ENCODE measurements at regions not wholly inside any gene's neighbourhood (a gene's known extent, or its start where the extent isn't known, plus 50 kb on each side); places are given as distances from the start of the nearest gene placed in this dataset.

- no peak for TF ChIP-seq GATA3 (IDR thresholded peaks at IDR 0.05; ENCODE audit: low read depth, low read length)
These were observed 237.8 kb upstream of the THSD7B start for GRCh38 chr2:136527560-136527959.

- TF ChIP-seq GATA3 (IDR thresholded peaks at IDR 0.05; ENCODE audit: low read depth, low read length), result no peak
- no peak for TF ChIP-seq GATA2 (IDR thresholded peaks at IDR 0.05; ENCODE audit: low read depth, low read length)
These were observed 242.6 kb upstream of the THSD7B start for GRCh38 chr2:136522724-136523123.

DNA sequence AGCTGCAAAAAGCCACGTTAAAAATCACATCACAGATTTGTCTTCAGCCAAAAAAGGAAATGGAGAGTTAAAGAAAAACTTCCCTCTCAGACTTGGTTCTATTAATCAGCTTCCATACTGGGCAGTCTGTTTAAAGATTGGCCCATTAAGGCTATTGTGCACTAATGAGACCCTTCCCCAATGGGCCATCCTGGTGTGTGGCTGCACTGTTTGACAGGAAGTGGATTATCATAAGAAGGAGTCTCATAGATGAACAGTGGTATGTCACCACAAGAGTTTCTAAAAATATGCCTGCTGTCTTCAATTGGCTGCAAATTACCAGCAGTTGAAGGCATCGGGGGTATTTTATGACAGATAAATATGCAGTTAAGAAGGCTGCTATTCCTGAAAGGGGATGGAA, 247.6 kb upstream of the THSD7B start:
- TF ChIP-seq GATA2 (IDR thresholded peaks at IDR 0.05; ENCODE audit: low read depth, low read length) (no peak), GATA3 (IDR thresholded peaks at IDR 0.05; ENCODE audit: low read depth, low read length) (no peak)

DNA sequence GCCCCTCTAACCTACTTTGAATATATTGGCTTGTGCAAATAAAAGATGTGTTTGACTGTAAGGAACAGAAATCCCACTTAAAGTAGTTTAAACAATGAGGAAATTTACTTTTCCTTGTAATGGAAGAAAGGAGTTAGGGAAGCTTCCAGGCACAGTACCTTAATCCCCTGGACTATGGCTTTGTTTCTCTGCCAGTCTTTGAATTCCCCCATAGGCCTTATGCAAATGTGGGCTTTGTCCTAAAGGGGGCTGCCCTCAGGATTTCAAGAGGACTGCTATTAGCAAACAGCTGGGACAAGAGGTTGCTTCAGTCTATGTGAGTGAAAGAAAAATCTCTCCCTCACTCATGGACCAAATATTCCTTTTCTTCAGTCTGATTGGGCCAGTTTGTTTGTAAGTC, 255.1 kb upstream of the THSD7B start:
- TF ChIP-seq GATA3 (IDR thresholded peaks at IDR 0.05; ENCODE audit: low read depth, low read length) (no peak), GATA2 (IDR thresholded peaks at IDR 0.05; ENCODE audit: low read depth, low read length) (no peak)

- TF ChIP-seq GATA3 (IDR thresholded peaks at IDR 0.05; ENCODE audit: low read depth, low read length), result no peak
- TF ChIP-seq GATA2 (IDR thresholded peaks at IDR 0.05; ENCODE audit: low read depth, low read length), result no peak
These were observed 259.9 kb upstream of the THSD7B start for GRCh38 chr2:136505462-136505861.

DNA sequence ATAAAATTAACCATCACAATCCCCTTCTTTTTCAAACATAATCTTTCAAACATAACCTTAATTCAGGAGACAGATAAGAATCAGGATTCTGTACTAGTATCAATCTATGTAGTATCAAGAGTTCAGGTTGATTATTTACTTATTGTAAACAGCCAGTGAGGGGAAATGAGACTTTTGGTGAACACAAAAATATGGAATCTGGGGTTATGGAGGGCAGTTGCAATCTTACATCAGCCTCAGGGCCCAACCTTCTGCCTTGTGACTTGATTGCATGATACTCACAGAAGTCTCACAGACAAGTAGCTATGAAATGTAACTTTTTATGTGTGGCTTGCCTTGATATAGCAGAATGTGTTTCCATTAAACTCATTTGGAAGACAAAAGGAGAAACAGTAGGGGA, 262.7 kb upstream of the THSD7B start:
- TF ChIP-seq GATA3 (IDR thresholded peaks at IDR 0.05; ENCODE audit: low read depth, low read length) (no peak), GATA2 (IDR thresholded peaks at IDR 0.05; ENCODE audit: low read depth, low read length) (no peak)

- TF ChIP-seq GATA2 (IDR thresholded peaks at IDR 0.05; ENCODE audit: low read depth, low read length), result no peak
- TF ChIP-seq GATA3 (IDR thresholded peaks at IDR 0.05; ENCODE audit: low read depth, low read length), result no peak
These were observed 267.6 kb upstream of the THSD7B start for GRCh38 chr2:136497709-136498108.

DNA sequence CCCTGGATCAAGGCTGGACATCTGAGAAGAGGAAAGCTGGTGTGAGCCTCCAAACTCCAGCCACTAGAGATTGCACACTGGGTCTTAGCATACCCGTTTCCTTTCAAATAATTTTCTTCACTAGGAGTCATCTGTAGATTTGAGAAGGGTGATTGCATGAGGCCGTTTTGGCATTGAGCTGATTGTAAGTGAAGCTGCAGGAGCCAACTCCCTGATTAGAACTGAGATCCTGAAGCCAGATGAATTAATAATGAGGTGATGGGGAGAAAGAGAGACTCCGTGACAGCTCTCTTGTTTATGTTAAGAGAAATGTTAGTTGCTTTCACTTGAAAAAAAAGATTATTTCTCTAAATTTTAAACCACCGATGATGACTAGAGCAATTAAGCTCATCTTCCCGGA, 268.4 kb upstream of the THSD7B start:
- no peak for TF ChIP-seq GATA3 (IDR thresholded peaks at IDR 0.05; ENCODE audit: low read depth, low read length)
- no peak for TF ChIP-seq GATA2 (IDR thresholded peaks at IDR 0.05; ENCODE audit: low read depth, low read length)

GRCh38 chr2:136495636-136496035, 269.7 kb upstream of the THSD7B start:
- TF ChIP-seq GATA2 (IDR thresholded peaks at IDR 0.05; ENCODE audit: low read depth, low read length), result no peak
- TF ChIP-seq GATA3 (IDR thresholded peaks at IDR 0.05; ENCODE audit: low read depth, low read length), result no peak

GRCh38 chr2:136492901-136493300, 272.4 kb upstream of the THSD7B start:
- TF ChIP-seq GATA3 (IDR thresholded peaks at IDR 0.05; ENCODE audit: low read depth, low read length) (no peak), GATA2 (IDR thresholded peaks at IDR 0.05; ENCODE audit: low read depth, low read length) (no peak)

GRCh38 chr2:136490100-136490499, 275.2 kb upstream of the THSD7B start:
- no peak for TF ChIP-seq GATA3 (IDR thresholded peaks at IDR 0.05; ENCODE audit: low read depth, low read length)
- TF ChIP-seq GATA2 (IDR thresholded peaks at IDR 0.05; ENCODE audit: low read depth, low read length), result no peak

DNA sequence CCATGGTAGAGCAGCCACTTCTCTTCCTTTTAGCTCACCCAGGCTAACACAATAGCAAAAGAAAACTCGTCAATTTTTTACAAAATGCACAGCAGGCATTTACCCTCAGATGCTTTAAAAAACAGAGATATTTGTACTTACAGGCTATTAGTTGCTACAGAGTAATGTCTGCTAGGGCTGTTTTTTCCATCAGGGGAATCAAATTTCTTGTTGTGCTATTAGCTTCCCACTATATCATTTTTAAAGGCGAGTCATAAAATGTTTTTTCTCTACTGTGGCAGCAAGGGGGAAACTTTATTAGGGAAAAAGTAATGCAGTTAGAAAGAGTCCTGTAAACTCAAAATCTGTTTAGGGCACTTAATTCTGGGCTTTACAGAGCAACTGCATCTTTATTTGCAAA, 277.9 kb upstream of the THSD7B start:
- TF ChIP-seq GATA2 (IDR thresholded peaks at IDR 0.05; ENCODE audit: low read depth, low read length) (no peak), GATA3 (IDR thresholded peaks at IDR 0.05; ENCODE audit: low read depth, low read length) (no peak)

- no peak for TF ChIP-seq GATA2 (IDR thresholded peaks at IDR 0.05; ENCODE audit: low read depth, low read length)
- no peak for TF ChIP-seq GATA3 (IDR thresholded peaks at IDR 0.05; ENCODE audit: low read depth, low read length)
These were observed 279.2 kb upstream of the THSD7B start for GRCh38 chr2:136486115-136486514.

DNA sequence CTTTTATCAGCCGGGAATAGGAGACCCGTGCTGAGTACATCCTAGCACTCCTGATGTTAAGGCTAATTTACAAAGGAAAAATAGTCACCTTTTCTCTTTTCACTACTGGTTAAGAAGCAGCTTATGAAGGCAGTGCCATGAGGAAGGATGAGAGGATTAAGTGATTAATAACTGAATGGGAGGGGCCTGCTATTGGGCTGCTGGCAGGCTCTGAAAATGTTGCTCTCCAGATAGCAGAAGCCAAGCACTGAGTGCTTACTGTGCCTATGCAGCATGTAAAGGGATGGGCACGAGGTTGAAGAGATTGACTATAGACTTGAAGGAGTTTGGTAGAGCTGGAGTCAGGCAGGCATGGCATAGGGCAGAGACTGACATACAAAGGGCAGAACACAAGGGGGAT, 282.4 kb upstream of the THSD7B start:
- TF ChIP-seq GATA3 (IDR thresholded peaks at IDR 0.05; ENCODE audit: low read depth, low read length), result no peak
- no peak for TF ChIP-seq GATA2 (IDR thresholded peaks at IDR 0.05; ENCODE audit: low read depth, low read length)

- TF ChIP-seq GATA3 (IDR thresholded peaks at IDR 0.05; ENCODE audit: low read depth, low read length) (no peak), GATA2 (IDR thresholded peaks at IDR 0.05; ENCODE audit: low read depth, low read length) (no peak)
These were observed 283.3 kb upstream of the THSD7B start for GRCh38 chr2:136482006-136482405.

DNA sequence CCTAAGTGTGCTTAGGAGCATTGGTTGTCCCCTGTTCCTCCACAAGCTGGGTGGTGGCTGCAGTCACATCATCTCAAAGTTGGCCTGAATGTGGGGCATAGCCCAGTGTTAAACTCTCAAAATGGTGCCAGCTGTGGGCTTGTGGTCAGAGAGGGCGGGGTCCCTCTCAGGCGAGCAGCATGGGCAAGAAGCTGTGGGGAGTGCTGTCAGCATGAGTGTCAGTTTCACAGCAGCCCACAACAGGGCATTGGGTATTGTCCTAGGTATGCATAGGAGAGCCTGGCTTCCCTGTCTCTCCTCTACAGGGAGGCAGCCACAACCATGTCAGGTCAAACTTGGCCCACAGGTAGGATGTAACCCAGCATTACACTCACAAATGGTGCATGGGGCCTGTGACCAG, 285.6 kb upstream of the THSD7B start:
- TF ChIP-seq GATA3 (IDR thresholded peaks at IDR 0.05; ENCODE audit: low read depth, low read length) (no peak), GATA2 (IDR thresholded peaks at IDR 0.05; ENCODE audit: low read depth, low read length) (no peak)

All from SH-SY5Y (cell line).